ENCODE measurements at regions not wholly inside any gene's neighbourhood (a gene's known extent, or its start where the extent isn't known, plus 50 kb on each side); places are given as distances from the start of the nearest gene placed in this dataset.
"Not testable (repeated sequence)": the region's sequence is repeated elsewhere in the genome, so short reads cannot be mapped to it uniquely, and the experiment has no call there.

GRCh38 chr1:199817266-199817665, 210.2 kb upstream of the NR5A2 start:
- no peak overlapping the region for H3K9ac ChIP-seq (ENCODE audit: low read length)
- H3K4me3 ChIP-seq (ENCODE audit: low read depth in 1 of 2, low read length in 2 of 2) = no peak overlapping the region
- no peak overlapping the region for H3K27ac ChIP-seq (ENCODE audit: low read depth, low read length)
- no peaks in the 10 kb centered on the region for H3K9me3 ChIP-seq (ENCODE audit: low read length)
- H3K36me3 ChIP-seq (ENCODE audit: insufficient read depth, low read length) = no peaks in the 10 kb centered on the region
- H3K27me3 ChIP-seq (ENCODE audit: control insufficient read depth in 1 of 2, insufficient read depth in 2 of 2, low read length in 2 of 2) = no peaks in the 10 kb centered on the region
- H3K4me1 ChIP-seq (ENCODE audit: insufficient read depth, low read length) = no peaks in the 10 kb centered on the region

- no peaks in the 10 kb centered on the region for H3K9me3 ChIP-seq (ENCODE audit: low read length)
Measured at GRCh38 chr1:199821029-199821779, 206.3 kb upstream of the NR5A2 start.

GRCh38 chr1:199832451-199832850, 195.1 kb upstream of the NR5A2 start:
- no peak overlapping the region for H3K9ac ChIP-seq (ENCODE audit: low read length)
- no peaks in the 10 kb centered on the region for H3K9me3 ChIP-seq (ENCODE audit: low read length)
- no peak overlapping the region for H3K27ac ChIP-seq (ENCODE audit: low read depth, low read length)
- no peaks in the 10 kb centered on the region for H3K4me1 ChIP-seq (ENCODE audit: insufficient read depth, low read length)
- no peaks in the 10 kb centered on the region for H3K36me3 ChIP-seq (ENCODE audit: insufficient read depth, low read length)
- H3K4me3 ChIP-seq (ENCODE audit: low read depth in 1 of 2, low read length in 2 of 2) = no peak overlapping the region
- no peaks in the 10 kb centered on the region for H3K27me3 ChIP-seq (ENCODE audit: control insufficient read depth in 1 of 2, insufficient read depth in 2 of 2, low read length in 2 of 2)

More at GRCh38 chr1:199821029-199821779, 206.3 kb upstream of the NR5A2 start:
- H3K27ac ChIP-seq (ENCODE audit: low read depth, low read length) = no peak overlapping the region
- H3K27me3 ChIP-seq (ENCODE audit: control insufficient read depth in 1 of 2, insufficient read depth in 2 of 2, low read length in 2 of 2) = no peaks in the 10 kb centered on the region
- no peak overlapping the region for H3K4me3 ChIP-seq (ENCODE audit: low read depth in 1 of 2, low read length in 2 of 2)
- H3K36me3 ChIP-seq (ENCODE audit: insufficient read depth, low read length) = no peaks in the 10 kb centered on the region
- H3K4me1 ChIP-seq (ENCODE audit: insufficient read depth, low read length) = no peaks in the 10 kb centered on the region
- H3K9ac ChIP-seq (ENCODE audit: low read length) = no peak overlapping the region

DNA sequence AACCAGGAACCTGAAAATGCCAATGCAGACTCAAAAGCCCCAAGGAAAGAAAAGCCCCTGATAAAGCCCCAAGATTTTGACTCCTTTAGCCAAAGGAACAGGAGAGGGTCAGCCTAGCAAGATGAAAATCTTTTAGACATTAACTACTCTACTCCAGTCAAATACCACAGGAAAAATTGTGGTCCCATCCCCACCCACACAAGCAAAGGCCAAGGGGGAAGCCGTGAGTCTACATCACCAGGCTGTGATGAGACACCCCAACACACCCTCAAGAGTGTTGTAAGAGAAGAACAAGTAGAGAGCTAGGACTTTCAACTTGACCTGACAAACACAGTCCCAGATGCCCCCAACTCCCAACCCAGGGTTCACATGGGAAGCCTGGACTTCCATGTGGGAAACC, 192.8 kb upstream of the NR5A2 start:
- H3K36me3 ChIP-seq (ENCODE audit: insufficient read depth, low read length) = no peaks in the 10 kb centered on the region
- no peaks in the 10 kb centered on the region for H3K4me1 ChIP-seq (ENCODE audit: insufficient read depth, low read length)
- no peaks in the 10 kb centered on the region for H3K27me3 ChIP-seq (ENCODE audit: control insufficient read depth in 1 of 2, insufficient read depth in 2 of 2, low read length in 2 of 2)
- no peak overlapping the region for H3K27ac ChIP-seq (ENCODE audit: low read depth, low read length)
- no peak overlapping the region for H3K4me3 ChIP-seq (ENCODE audit: low read depth in 1 of 2, low read length in 2 of 2)
- H3K9me3 ChIP-seq (ENCODE audit: low read length) = no peaks in the 10 kb centered on the region
- H3K9ac ChIP-seq (ENCODE audit: low read length) = no peak overlapping the region

DNA sequence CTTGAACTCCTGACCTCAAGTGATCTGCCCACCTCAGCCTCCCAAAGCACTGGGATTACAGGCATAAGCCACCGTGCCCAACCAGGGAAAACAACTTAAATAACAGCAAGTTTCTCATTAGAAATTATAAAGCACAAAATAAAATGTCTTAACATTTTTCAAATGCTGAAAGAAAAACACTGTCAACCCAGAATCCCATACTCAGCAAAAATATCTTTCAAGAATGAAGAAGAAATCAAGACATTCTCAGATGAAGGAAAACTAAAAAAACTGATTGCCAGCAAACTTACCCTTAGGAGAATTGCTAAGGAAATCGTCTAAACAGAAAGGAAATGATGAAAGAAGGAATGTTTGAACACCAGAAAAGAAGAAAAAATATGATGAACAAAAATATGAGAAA, 191.1 kb upstream of the NR5A2 start:
- no peaks in the 10 kb centered on the region for H3K4me1 ChIP-seq (ENCODE audit: insufficient read depth, low read length)
- no peaks in the 10 kb centered on the region for H3K36me3 ChIP-seq (ENCODE audit: insufficient read depth, low read length)
- H3K27me3 ChIP-seq (ENCODE audit: control insufficient read depth in 1 of 2, insufficient read depth in 2 of 2, low read length in 2 of 2) = no peaks in the 10 kb centered on the region
- H3K9me3 ChIP-seq (ENCODE audit: low read length) = no peaks in the 10 kb centered on the region
- H3K27ac ChIP-seq (ENCODE audit: low read depth, low read length) = no peak overlapping the region
- H3K9ac ChIP-seq (ENCODE audit: low read length) = no peak overlapping the region
- H3K4me3 ChIP-seq (ENCODE audit: low read depth in 1 of 2, low read length in 2 of 2) = no peak overlapping the region

DNA sequence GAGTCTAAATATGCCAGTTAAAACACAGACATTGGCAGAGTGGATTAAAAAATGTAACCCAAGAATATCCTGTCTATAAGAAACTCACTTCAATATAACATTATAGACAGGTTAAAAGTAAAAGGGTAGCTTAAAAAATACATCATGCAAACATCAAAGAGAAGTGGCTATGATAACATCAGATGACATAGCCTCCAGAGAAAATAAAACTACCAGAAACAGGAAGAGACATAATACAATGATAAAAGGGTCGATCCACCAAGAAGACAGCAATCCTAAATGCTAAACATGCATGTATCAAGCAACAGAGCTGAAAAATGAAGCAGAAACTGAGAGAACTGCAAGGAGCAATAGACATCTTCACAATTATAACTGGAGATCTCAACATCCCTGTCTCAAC, 190.2 kb upstream of the NR5A2 start:
- no peak overlapping the region for H3K9ac ChIP-seq (ENCODE audit: low read length)
- no peaks in the 10 kb centered on the region for H3K36me3 ChIP-seq (ENCODE audit: insufficient read depth, low read length)
- no peak overlapping the region for H3K4me3 ChIP-seq (ENCODE audit: low read depth in 1 of 2, low read length in 2 of 2)

GRCh38 chr1:199839608-199840007, 187.9 kb upstream of the NR5A2 start:
- not testable (repeated sequence) for H3K36me3 ChIP-seq (ENCODE audit: insufficient read depth, low read length); H3K27me3 ChIP-seq (ENCODE audit: control insufficient read depth in 1 of 2, insufficient read depth in 2 of 2, low read length in 2 of 2); H3K4me3 ChIP-seq (ENCODE audit: low read depth in 1 of 2, low read length in 2 of 2); H3K9me3 ChIP-seq (ENCODE audit: low read length); H3K9ac ChIP-seq (ENCODE audit: low read length); H3K27ac ChIP-seq (ENCODE audit: low read depth, low read length); H3K4me1 ChIP-seq (ENCODE audit: insufficient read depth, low read length)

More for the DNA sequence above, 190.2 kb upstream of the NR5A2 start:
- Histone ChIP-seq H3K4me1 (ENCODE audit: insufficient read depth, low read length) (no peaks in the 10 kb centered on the region), H3K27ac (ENCODE audit: low read depth, low read length) (no peak overlapping the region), H3K9me3 (ENCODE audit: low read length) (no peaks in the 10 kb centered on the region), H3K27me3 (ENCODE audit: control insufficient read depth in 1 of 2, insufficient read depth in 2 of 2, low read length in 2 of 2) (no peaks in the 10 kb centered on the region)

GRCh38 chr1:199843096-199843495, 184.4 kb upstream of the NR5A2 start:
- not testable (repeated sequence) for H3K27me3 ChIP-seq (ENCODE audit: control insufficient read depth in 1 of 2, insufficient read depth in 2 of 2, low read length in 2 of 2); H3K9ac ChIP-seq (ENCODE audit: low read length); H3K36me3 ChIP-seq (ENCODE audit: insufficient read depth, low read length); H3K27ac ChIP-seq (ENCODE audit: low read depth, low read length); H3K9me3 ChIP-seq (ENCODE audit: low read length); H3K4me1 ChIP-seq (ENCODE audit: insufficient read depth, low read length); H3K4me3 ChIP-seq (ENCODE audit: low read depth in 1 of 2, low read length in 2 of 2)

- H3K9ac ChIP-seq (ENCODE audit: low read length) = no peak overlapping the region
- no peaks in the 10 kb centered on the region for H3K4me1 ChIP-seq (ENCODE audit: insufficient read depth, low read length)
- no peak overlapping the region for H3K27ac ChIP-seq (ENCODE audit: low read depth, low read length)
- no peaks in the 10 kb centered on the region for H3K27me3 ChIP-seq (ENCODE audit: control insufficient read depth in 1 of 2, insufficient read depth in 2 of 2, low read length in 2 of 2)
- no peaks in the 10 kb centered on the region for H3K9me3 ChIP-seq (ENCODE audit: low read length)
- H3K36me3 ChIP-seq (ENCODE audit: insufficient read depth, low read length) = no peaks in the 10 kb centered on the region
- no peak overlapping the region for H3K4me3 ChIP-seq (ENCODE audit: low read depth in 1 of 2, low read length in 2 of 2)
Measured at GRCh38 chr1:199843861-199844260, 183.6 kb upstream of the NR5A2 start.

DNA sequence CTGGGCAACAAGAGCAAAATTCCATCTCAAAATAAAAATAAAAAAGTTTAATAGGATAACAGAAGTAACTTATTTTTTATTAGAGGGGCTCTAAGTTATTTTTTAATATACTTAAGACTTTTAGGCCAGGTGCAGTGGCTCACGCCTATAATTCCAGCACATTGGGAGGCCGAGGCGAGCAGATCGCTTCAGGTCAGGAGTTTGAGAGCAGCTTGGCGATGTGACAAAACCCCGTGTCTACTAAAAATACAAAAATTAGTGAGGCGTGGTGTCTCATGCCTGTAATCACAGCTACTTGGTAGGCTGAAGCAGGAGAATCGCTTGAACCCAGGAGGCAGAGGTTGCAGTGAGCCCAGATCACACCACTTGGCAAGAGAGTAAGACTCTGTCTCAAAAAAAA, 180.5 kb upstream of the NR5A2 start:
- H3K4me1 ChIP-seq (ENCODE audit: insufficient read depth, low read length) = no peaks in the 10 kb centered on the region
- no peaks in the 10 kb centered on the region for H3K36me3 ChIP-seq (ENCODE audit: insufficient read depth, low read length)
- H3K9ac ChIP-seq (ENCODE audit: low read length) = no peak overlapping the region
- no peak overlapping the region for H3K4me3 ChIP-seq (ENCODE audit: low read depth in 1 of 2, low read length in 2 of 2)
- no peaks in the 10 kb centered on the region for H3K27me3 ChIP-seq (ENCODE audit: control insufficient read depth in 1 of 2, insufficient read depth in 2 of 2, low read length in 2 of 2)
- H3K27ac ChIP-seq (ENCODE audit: low read depth, low read length) = no peak overlapping the region
- H3K9me3 ChIP-seq (ENCODE audit: low read length) = no peaks in the 10 kb centered on the region

DNA sequence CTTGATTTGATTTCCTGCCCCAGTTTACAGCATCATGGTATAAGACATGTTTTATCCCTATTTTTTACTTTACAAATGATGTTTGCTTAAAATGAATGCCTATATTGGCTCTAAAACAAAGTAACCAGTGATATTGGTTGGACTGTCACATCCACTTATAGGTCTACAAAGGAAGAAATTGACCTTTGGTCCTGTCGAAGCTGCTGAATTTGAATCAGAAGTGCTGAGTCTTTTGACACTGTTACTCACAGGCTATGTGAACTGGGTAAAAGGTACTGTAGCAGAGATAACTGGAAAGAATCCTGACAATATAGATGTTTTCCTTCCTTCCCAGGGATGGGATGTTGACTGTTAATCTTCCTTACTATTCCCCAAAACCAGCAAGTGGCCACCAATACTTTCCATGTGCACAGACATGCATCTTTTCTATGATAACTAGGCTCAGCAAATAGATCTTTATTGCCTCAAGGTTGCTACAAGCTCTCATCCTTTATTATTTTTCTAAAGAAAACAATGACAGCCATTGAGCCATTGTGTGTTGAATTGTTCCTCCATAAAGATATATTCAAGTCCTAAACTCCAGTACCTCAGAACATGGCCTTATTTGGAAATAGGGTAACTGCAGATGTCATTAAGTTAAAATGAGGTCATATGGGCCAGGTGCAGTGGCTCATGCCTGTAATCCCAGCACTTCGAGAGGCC, 175.9 kb upstream of the NR5A2 start:
- no peaks in the 10 kb centered on the region for H3K36me3 ChIP-seq (ENCODE audit: insufficient read depth, low read length)
- H3K4me3 ChIP-seq (ENCODE audit: low read depth in 1 of 2, low read length in 2 of 2) = no peak overlapping the region
- H3K9ac ChIP-seq (ENCODE audit: low read length) = no peak overlapping the region
- no peaks in the 10 kb centered on the region for H3K4me1 ChIP-seq (ENCODE audit: insufficient read depth, low read length)
- H3K9me3 ChIP-seq (ENCODE audit: low read length) = no peaks in the 10 kb centered on the region
- no peak overlapping the region for H3K27ac ChIP-seq (ENCODE audit: low read depth, low read length)
- no peaks in the 10 kb centered on the region for H3K27me3 ChIP-seq (ENCODE audit: control insufficient read depth in 1 of 2, insufficient read depth in 2 of 2, low read length in 2 of 2)

Data from muscle layer of colon (tissue), 2 donors.